NCI-H1105 (cell line): ENCODE measurements at regions not wholly inside any gene's neighbourhood (a gene's known extent, or its start where the extent isn't known, plus 50 kb on each side); places are given as distances from the start of the nearest gene placed in this dataset.
"Not testable (repeated sequence)": the region's sequence is repeated elsewhere in the genome, so short reads cannot be mapped to it uniquely, and the experiment has no call there.

Experiments used
- DNase-seq: peaks from one replicate; lab custom pipeline; 2025; lab: John Stamatoyannopoulos, UW

GRCh38 chr3:132987396-132987795 lies 50.8 kb upstream of the TMEM108 start:
- no peak for DNase-seq

- no peak for DNase-seq
Observed at GRCh38 chr3:132984181-132984580, 54.0 kb upstream of the TMEM108 start.

DNA sequence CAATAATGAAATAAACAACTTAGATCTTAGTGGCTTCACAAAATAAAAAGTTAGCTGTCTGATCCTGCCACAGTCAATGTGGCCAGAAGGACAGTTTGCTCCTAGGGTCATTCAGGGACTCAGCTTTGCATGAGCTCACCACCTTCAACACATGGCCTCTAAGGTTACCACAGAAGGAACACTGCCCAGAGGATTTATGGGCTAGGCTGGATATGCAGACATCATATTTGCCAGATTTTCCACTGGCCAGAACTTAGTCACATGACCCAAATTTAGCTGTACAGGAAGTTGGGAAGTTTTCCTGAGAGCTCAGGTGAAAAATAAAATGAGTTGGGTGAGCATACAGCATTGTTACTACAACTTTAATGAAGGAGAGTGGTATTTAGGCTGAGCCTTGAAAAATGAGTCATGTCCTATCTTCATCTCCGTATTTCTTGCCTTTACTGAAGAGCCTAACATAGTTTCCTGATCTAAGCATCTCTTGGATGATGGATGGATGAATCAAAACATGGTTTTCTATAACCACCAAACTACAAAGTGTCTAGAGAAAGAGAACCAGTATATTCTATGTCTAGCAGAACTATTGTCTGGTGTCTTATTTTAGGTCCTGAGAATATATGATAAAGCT lies 54.9 kb upstream of the TMEM108 start:
- no peak for DNase-seq

DNA sequence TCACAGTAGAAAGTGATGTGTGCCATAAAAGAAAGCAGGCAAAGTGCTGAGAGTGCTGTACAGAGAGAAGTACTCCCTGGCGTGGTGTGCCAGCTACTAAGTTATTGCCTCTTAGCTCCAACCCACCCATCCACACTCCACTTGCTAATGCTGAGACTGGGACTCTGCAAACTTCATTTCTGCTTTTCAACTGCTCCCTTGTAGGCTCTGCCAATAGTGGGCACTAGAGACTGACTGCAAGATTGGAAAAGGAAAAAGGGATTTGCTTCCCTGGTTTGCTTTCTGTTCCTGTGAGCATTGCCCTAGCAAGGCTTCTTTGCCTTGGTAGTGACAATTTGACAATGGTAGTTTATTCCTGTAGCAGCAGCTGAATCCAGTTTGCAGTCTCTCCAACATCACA lies 56.5 kb upstream of the TMEM108 start:
- DNase-seq, result no peak

DNA sequence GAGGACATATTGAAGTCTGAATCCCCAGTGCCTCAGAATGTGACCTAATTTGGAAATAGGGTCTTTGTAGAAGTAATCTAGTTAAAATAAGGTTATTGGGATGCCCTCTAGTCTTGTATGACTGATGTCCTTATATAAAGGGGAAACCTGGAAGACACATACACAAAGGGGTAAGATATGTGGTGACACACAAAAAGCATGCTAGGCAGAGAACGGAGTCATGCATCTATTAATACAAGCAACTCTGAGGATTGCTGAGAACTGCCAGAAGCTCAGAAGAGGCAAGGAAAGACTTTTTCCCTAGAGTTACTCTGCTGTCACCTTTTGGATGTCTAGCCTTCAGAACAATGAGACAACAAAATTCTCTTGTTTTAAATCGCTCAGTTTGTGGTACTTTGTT lies 58.1 kb upstream of the TMEM108 start:
- no peak for DNase-seq

- DNase-seq, result no peak
Observed at GRCh38 chr3:132979606-132980005, 58.6 kb upstream of the TMEM108 start.

DNA sequence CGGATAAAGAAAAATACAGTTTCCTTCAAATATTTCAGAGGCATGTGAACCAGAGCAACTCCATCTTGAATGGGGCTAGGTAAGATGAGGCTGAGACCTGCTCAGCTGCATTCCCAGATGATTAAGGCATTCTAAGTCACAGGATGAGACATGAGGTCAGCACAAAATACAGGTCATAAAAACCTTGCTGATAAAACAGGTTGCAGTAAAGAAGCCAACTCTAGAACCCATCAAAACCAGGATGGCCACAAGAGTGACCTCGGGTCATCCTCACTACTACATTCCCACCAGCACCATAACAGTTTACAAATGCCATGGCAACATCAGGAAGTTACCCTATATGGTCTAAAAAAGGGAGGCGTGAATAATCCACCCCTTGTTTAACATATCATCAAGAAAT lies 59.2 kb upstream of the TMEM108 start:
- DNase-seq, result not testable (repeated sequence)

DNA sequence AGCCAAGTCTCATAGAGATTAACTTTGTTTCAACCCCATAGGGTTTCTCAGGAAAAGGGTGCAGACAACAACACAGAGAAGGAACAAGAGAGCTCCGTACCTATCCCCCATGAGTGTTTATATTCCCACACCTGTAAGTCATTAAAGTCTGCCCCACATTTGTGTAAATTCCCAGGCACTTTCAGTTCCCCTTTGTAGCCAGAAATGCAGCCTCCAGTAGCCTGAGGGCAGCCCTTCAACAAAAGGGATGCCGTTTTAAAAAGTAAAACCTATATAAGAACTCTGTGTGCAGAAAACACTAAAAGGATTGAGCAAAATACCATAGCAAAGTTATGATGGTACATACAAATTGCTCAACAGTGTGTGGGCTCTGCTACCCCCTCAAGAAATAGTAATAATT lies 59.7 kb upstream of the TMEM108 start:
- no peak for DNase-seq

DNA sequence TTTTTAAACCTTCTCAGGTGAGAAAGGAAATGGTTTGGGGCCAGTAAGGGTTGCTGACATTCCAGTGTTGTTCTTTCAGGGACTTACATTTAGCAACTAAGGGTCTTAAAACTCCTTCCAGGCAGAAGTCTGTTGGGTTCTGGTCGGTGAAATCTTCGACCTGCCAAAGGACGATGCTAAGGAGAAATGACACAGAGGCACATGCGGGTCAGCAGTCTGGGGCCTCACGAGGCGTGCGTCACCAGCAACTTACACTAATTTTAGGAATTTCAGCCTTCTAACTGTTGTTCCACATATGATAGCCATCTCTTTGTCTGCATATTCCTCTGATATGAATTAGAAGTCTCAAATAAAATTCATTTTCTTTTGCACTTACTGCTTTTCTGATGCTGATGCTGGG lies 64.1 kb upstream of the TMEM108 start:
- no peak for DNase-seq

DNA sequence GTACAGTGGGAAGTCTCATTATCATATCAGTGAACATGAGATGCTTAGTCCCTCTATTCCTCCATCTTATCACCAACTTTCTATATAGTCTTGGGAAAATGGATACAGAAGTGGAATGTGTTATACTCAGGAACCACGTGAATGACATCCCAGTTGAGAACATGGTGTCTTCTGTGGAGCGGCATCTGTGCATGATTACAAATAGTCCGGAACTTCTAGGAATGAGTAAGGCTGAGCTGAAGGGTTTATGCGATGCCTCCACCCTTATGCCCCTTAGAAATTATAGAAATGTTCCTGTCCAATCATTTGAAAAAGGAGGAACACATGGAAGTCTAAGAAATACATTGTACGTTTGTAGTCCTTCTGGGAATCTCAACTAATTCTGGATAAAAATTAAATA lies 64.8 kb upstream of the TMEM108 start:
- DNase-seq, result no peak

DNA sequence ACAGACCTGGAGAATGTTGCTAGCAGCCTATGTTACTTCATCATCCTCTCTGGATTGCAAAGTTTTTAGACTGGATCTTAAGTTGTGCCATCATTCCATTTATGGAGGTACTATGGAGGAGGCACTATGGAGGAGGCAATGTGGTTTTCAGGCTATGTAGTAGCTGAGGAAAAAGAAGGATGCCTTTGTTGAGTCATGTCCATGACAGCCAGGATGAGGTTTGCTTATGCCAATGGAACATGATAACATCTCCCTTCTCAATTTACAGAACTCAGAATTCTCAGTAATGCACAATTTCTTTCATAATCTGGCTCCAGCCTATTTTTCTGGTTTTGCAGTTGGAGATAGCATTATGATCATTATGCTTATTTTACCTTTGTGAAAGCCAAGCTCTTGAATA lies 65.9 kb upstream of the TMEM108 start:
- DNase-seq, result no peak

DNA sequence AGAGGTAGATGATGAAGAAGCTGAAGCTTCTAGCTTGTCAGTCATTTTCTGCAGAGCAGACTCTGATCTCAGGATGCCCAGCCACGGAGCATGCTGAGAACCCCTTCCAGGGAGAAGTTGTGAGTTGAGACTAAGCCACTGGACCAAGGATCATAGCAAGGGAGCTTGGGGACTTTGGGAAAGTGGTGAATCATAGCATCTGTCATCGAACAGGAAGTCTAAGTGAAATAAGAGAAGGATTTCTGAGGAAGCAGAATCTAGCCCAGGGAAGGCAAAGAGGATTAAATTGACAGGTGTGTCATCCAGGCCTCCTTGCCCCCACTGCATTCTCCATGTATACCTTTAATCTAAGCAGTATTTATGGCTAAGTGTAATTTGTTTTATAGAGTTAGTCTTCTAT lies 71.8 kb upstream of the TMEM108 start:
- DNase-seq, result no peak

DNA sequence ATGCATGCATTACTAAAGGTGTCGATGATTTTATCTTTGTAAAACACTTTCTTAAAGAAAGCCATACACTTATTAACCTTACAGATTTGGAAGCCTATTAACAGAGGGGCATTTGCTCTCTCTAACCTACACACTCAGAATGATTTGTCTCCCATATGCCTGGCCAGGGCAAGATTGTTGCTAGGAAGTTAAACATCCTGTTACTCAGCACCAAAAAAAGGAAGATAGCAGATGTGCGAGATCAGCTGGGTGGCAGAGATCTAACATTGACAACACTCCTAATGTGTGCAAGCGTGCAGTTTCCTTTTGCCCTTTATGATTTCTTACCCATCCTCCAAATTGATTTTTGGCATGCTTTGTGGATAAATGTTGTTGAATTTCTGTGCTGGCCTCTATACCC lies 73.9 kb upstream of the TMEM108 start:
- no peak for DNase-seq

- DNase-seq, result no peak
Observed at GRCh38 chr3:132963786-132964185, 74.4 kb upstream of the TMEM108 start.

DNA sequence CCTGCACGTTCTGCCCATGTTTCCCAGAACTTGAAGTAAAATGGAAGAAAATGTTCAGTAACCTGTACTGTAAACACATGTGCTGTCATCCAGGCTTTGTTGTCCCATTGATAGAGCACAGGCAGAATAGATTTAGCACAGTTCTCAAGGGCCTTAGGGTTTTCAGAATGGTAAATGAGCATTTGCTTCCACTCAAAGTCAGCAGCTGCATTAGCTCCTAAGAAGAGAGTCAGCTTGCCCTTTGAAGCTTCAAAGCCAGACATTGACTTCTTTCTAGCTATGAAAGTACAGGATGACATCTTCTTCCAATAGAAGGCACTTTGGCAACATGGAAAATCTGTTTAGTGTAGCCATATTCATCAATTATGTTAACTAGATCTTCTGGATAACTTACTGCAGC lies 76.2 kb upstream of the TMEM108 start:
- no peak for DNase-seq

GRCh38 chr3:132953683-132954082 lies 84.5 kb upstream of the TMEM108 start:
- DNase-seq, result no peak

DNA sequence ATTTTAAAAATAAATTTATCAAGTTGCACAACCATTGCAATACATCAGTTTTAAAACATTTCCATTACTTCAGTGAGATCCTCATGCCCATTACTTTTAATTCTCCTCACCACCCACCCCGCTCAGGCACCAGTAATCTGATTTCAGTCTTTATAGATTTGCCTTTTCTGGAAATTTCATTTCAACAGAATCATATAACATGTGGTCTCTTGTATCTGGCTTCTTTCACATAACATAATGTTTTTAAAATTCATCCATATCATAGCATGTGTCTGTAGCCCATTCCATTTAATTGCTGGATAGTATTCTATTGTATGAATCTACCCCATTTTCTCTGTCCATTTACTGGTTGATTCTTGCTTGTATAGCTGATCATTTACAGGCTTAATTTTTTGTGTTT lies 110.3 kb upstream of the TMEM108 start:
- DNase-seq, result no peak

GRCh38 chr3:132926098-132926497 lies 112.1 kb upstream of the TMEM108 start:
- DNase-seq, result no peak

GRCh38 chr3:132925256-132925930 lies 112.8 kb upstream of the TMEM108 start:
- no peak for DNase-seq

GRCh38 chr3:132916096-132916495 lies 122.1 kb upstream of the TMEM108 start:
- DNase-seq, result no peak

GRCh38 chr3:132912416-132912753 lies 125.8 kb upstream of the TMEM108 start:
- DNase-seq, result no peak

- no peak for DNase-seq
Observed at GRCh38 chr3:132911741-132912415, 126.3 kb upstream of the TMEM108 start.

- no peak for DNase-seq
Observed at GRCh38 chr3:132907293-132907692, 130.9 kb upstream of the TMEM108 start.

DNA sequence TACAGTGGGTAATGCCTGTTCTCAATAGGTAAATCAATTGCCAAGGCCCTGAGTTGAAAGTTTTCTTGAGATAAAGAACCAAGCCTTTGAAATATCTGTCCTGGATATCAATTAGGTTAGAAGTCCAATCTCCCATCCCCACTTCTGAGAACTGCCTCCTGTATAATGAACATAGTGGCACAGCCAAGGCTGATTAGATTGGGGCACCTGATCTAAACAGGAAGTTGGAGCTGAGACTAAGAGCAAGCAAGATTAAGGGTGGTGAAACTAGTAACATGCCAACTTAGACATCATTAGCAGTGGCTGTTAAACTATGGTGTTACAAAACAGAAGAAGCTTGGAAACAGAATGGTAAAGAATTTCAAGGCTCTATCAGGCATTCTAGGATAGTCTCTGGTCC lies 137.7 kb upstream of the TMEM108 start:
- no peak for DNase-seq
